Heart left ventricle (tissue), 16 donors: ENCODE measurements at regions not wholly inside any gene's neighbourhood (a gene's known extent, or its start where the extent isn't known, plus 50 kb on each side); places are given as distances from the start of the nearest gene placed in this dataset.

Experiments used
- ATAC-seq, 4 donors: fragments of 200-7000 bp; cut with Tn5 transposase; one replicate each; pipeline ENCODE4 v1.9.1; 2020 to 2022; ENCODE audit warnings: moderate library complexity in 4 of 4, mild to moderate bottlenecking in 3 of 4, moderate number of reproducible peaks in 1 of 4
- DNase-seq, 5 donors: peaks; one replicate each; pipeline ENCODE4 v3.0.0-alpha.2; 2020
- H3K27ac ChIP-seq, 12 donors: fragments of 200-600 bp; sonication (generic) in 4 of 12; one replicate each; pipeline versions ENCODE4 v1.5.0 to v1.8.0; 2016 to 2022; ENCODE audit warnings: mild to moderate bottlenecking in 2 of 12
- H3K27me3 ChIP-seq, 9 donors: fragments of 200-600 bp; sonication (generic) in 2 of 9; one replicate each; pipeline versions ENCODE4 v1.5.1 to v1.8.0; 2016 to 2022; ENCODE audit warnings: mild to moderate bottlenecking in 3 of 9
- H3K36me3 ChIP-seq, 9 donors: fragments of 200-600 bp; sonication (generic) in 2 of 9; one replicate each; pipeline versions ENCODE4 v1.5.0 to v1.8.0; 2018 to 2022; ENCODE audit warnings: mild to moderate bottlenecking in 2 of 9
- H3K4me1 ChIP-seq, 12 donors: fragments of 200-600 bp; sonication (generic) in 4 of 12; one replicate each; pipeline versions ENCODE4 v1.5.0 to v1.8.0; 2016 to 2022; ENCODE audit warnings: mild to moderate bottlenecking in 3 of 12
- H3K4me3 ChIP-seq, 12 donors: fragments of 200-600 bp; sonication (generic) in 4 of 12; one replicate each; pipeline versions ENCODE4 v1.5.0 to v1.8.0; 2017 to 2022; ENCODE audit warnings: mild to moderate bottlenecking in 9 of 12, moderate library complexity in 4 of 12
- H3K9me3 ChIP-seq, 12 donors: fragments of 200-600 bp; sonication (generic) in 4 of 12; one replicate each; pipeline versions ENCODE4 v1.5.0 to v1.8.0; 2016 to 2022; ENCODE audit warnings: mild to moderate bottlenecking in 1 of 12
- CTCF ChIP-seq, 12 donors: fragments of 200-600 bp; sonication (generic) in 4 of 12; IDR thresholded peaks; one replicate each; pipeline versions ENCODE4 v1.5.0 to v1.8.0; 2018 to 2022; ENCODE audit warnings: antibody characterized with exemption in 12 of 12, mild to moderate bottlenecking in 5 of 12
- POLR2A ChIP-seq, 2 donors: fragments of 450-650 bp; IDR thresholded peaks; one replicate each; pipeline ENCODE4 v1.6.1; 2017; ENCODE audit warnings: antibody characterized with exemption in 2 of 2, mild to moderate bottlenecking in 2 of 2, moderate library complexity in 2 of 2
- WGBS, 4 donors: extraction: QIAGEN DNeasy Blood & Tissue Kit in 2 of 4; methylation state at CpG; one replicate each; pipeline versions ENCODE4 v1.1.5 to v1.1.7; 2013 to 2018; 5-methylcytosine and 5-hydroxymethylcytosine counted together
- intact Hi-C, 10 donors: fragments of 100-400 bp; cut with DNase I; formaldehyde crosslinking; loops; one replicate each; pipeline versions ENCODE4 v1.11.1 to v1.14.2; 2022
- donor health status: ischemic (EF 13 %, LVEDD 7.1; RV severe dilation, severe dysfunction).
- donor health status: healthy with polysubstance abuse.
- donor health status: DM: no; HTN: yes; CAD: no.
- donor health status: DM: no; HTN: no; CAD: no.
- donor health status: ischemic (EF 25% LVEDD 6.9; RV normal size, moderate dysfunction).
- donor health status: ischemic (EF 25% LVEDD 5.7; RV mildly dilated, moderate dysfunction).
- donor health status: healthy.
- donor health status: DM: yes; HTN: yes; CAD: no.
- donor health status: ischemic (EF 35%, LVEDD 5.7; RV mildly dilated, moderate dysfunction).
- donor health status: nonischemic (EF 11% LVEDD 7.7; RV severe dilation, severe dysfunction).
- donor health status: DM: yes; HTN: yes; CAD: no.
- donor health status: PGD.
- donor health status: ischemic (EF 29% LVEDD 5.4; RV normal size, mild dysfunction).
- donor health status: nonischemic (EF 23%, LVEDD 6.1; RV moderate dilation, normal function).

GRCh38 chr10:10951675-10952074 is 66.0 kb upstream of the CELF2 start:
- TF ChIP-seq CTCF (IDR thresholded peaks at IDR 0.05) (no peak), POLR2A (IDR thresholded peaks at IDR 0.05) (no peak)
- no peak for DNase-seq
- Histone ChIP-seq H3K27me3 (peaks cover 0 to 3% (median 0%) of the 10 kb centered on the region in 9 donors), H3K4me3 (no peak overlapping the region), H3K27ac (no peak overlapping the region), H3K4me1 (no peaks in the 10 kb centered on the region), H3K9me3 (no peaks in the 10 kb centered on the region), H3K36me3 (no peaks in the 10 kb centered on the region)
- no peak for ATAC-seq
- WGBS, 4 donors, result 90 to 98% (median 97%) methylated on average over 6 to 7 of the region's 7 CpGs
- intact Hi-C loops, result loop anchor here in 1 of 10 donors (10.0 kb wide), 1 partner anchor 313 kb away; no protein-coding TSS in a partner anchor

GRCh38 chr10:10952800-10953199 is 64.9 kb upstream of the CELF2 start:
- intact Hi-C loops, result loop anchor here in 1 of 10 donors (10.0 kb wide), 1 partner anchor 312 kb away; no protein-coding TSS in a partner anchor
- no peak for ATAC-seq
- Histone ChIP-seq H3K36me3 (no peaks in the 10 kb centered on the region), H3K4me1 (no peaks in the 10 kb centered on the region), H3K4me3 (no peak overlapping the region), H3K27ac (no peak overlapping the region), H3K9me3 (no peaks in the 10 kb centered on the region), H3K27me3 (peaks cover 0 to under 1% (median 0%) of the 10 kb centered on the region in 9 donors)
- 89 to 92% (median 90%) methylated on average over 3 of the region's 3 CpGs for WGBS, 4 donors
- no peak for TF ChIP-seq CTCF (IDR thresholded peaks at IDR 0.05)
- no peak for TF ChIP-seq POLR2A (IDR thresholded peaks at IDR 0.05)
- DNase-seq, result no peak

- H3K4me1 ChIP-seq, result peaks cover 0 to 13% (median 6%) of the 10 kb centered on the region in 12 donors
- H3K4me3 ChIP-seq, result no peak overlapping the region
- H3K27me3 ChIP-seq, result no peaks in the 10 kb centered on the region
- TF ChIP-seq CTCF (IDR thresholded peaks at IDR 0.05), result no peak
- TF ChIP-seq POLR2A (IDR thresholded peaks at IDR 0.05), result no peak
- no peaks in the 10 kb centered on the region for H3K36me3 ChIP-seq
- DNase-seq (no peak), ATAC-seq (no peak)
- intact Hi-C loops, result loop anchor here in 1 of 10 donors (10.0 kb wide), 1 partner anchor 308 kb away; no protein-coding TSS in a partner anchor
- no peaks in the 10 kb centered on the region for H3K9me3 ChIP-seq
- 96 to 97% (median 96%) methylated on average over 11 of the region's 11 CpGs for WGBS, 4 donors
- no peak overlapping the region for H3K27ac ChIP-seq
Measured at GRCh38 chr10:10956681-10957542, 60.8 kb upstream of the CELF2 start.

GRCh38 chr10:10958041-10958440 is 59.6 kb upstream of the CELF2 start:
- DNase-seq (no peak), ATAC-seq (no peak)
- Histone ChIP-seq H3K4me3 (no peak overlapping the region), H3K27me3 (no peaks in the 10 kb centered on the region), H3K9me3 (no peaks in the 10 kb centered on the region), H3K27ac (no peak overlapping the region), H3K36me3 (no peaks in the 10 kb centered on the region), H3K4me1 (peaks cover 0 to 13% (median 6%) of the 10 kb centered on the region in 12 donors)
- TF ChIP-seq CTCF (IDR thresholded peaks at IDR 0.05), result no peak
- no peak for TF ChIP-seq POLR2A (IDR thresholded peaks at IDR 0.05)
- WGBS, 4 donors, result 82 to 86% (median 83%) methylated on average over 3 of the region's 3 CpGs
- intact Hi-C loops, result loop anchor here in 1 of 10 donors (10.0 kb wide), 1 partner anchor 307 kb away; no protein-coding TSS in a partner anchor
